ENCODE measurements at regions not wholly inside any gene's neighbourhood (a gene's known extent, or its start where the extent isn't known, plus 50 kb on each side); places are given as distances from the start of the nearest gene placed in this dataset.

- no peak for TF ChIP-seq TCF4 (CRISPR knock-in tag; IDR thresholded peaks at IDR 0.05; ENCODE audit: borderline replicate concordance)
- no peak for TF ChIP-seq BACH2 (CRISPR knock-in tag; IDR thresholded peaks at IDR 0.05; ENCODE audit: borderline replicate concordance)
- no peak for TF ChIP-seq ZFP30 (CRISPR knock-in tag; IDR thresholded peaks at IDR 0.05)
- no peak for TF ChIP-seq ISL1 (CRISPR knock-in tag; IDR thresholded peaks at IDR 0.05)
- no peak for TF ChIP-seq GLIS3 (CRISPR knock-in tag; IDR thresholded peaks at IDR 0.05)
- no peak for TF ChIP-seq ZNF70 (CRISPR knock-in tag; IDR thresholded peaks at IDR 0.05)
- no peak for TF ChIP-seq ARNTL (CRISPR knock-in tag; IDR thresholded peaks at IDR 0.05; ENCODE audit: borderline replicate concordance, low read depth)
These were observed 473.1 kb downstream of the CDH26 start for GRCh38 chr20:60431349-60431748.
